ENCODE measurements at regions not wholly inside any gene's neighbourhood (a gene's known extent, or its start where the extent isn't known, plus 50 kb on each side); places are given as distances from the start of the nearest gene placed in this dataset.

GRCh38 chr14:85205875-85206274, 324.1 kb upstream of the FLRT2 start:
- no peak for TF ChIP-seq CTCF (IDR thresholded peaks at IDR 0.05)
- TF ChIP-seq POLR2A (IDR thresholded peaks at IDR 0.05), result no peak

Data from transverse colon (tissue), 3 donors.